A549 (cell line): ENCODE measurements at regions not wholly inside any gene's neighbourhood (a gene's known extent, or its start where the extent isn't known, plus 50 kb on each side); places are given as distances from the start of the nearest gene placed in this dataset.

Experiments
- ATAC-seq, 2 experiments: fragments of 200-7000 bp in 1 of 2; fragments of >200 bp in 1 of 2; cut with Nextera tagmentation in 1 of 2; cut with Tn5 transposase in 1 of 2; 3 replicates each; pipeline versions ENCODE4 v1.8.0 to v1.9.1; 2018 to 2020; ENCODE audit warnings: mild to moderate bottlenecking in 1 of 2, moderate library complexity in 1 of 2
- CTCF ChIA-PET: fragments of 300-600 bp; sonication (Branson Sonifier 250); formaldehyde crosslinking; extraction: SDS; loops from one replicate; lab custom pipeline; 2021; ENCODE audit warnings: antibody characterized with exemption, inconsistent platforms; lab: Yijun Ruan, JAX
- POLR2A ChIA-PET: fragments of 350-600 bp; formaldehyde crosslinking; extraction: SDS; loops from one replicate; lab custom pipeline; 2021; ENCODE audit warnings: antibody characterized with exemption, inconsistent platforms; lab: Yijun Ruan, JAX
- DNase-seq, 2 experiments: peaks; one replicate each; pipeline versions ENCODE4 v3.0.0 to v3.0.0-alpha.2; 2011 to 2016; ENCODE audit warnings: low read depth in 1 of 2, low spot score in 1 of 2
- FAIRE-seq: peaks from 2 replicates; lab custom pipeline; 2011; peaks lifted over from hg19 to GRCh38; lab: Jason Lieb, UNC
- H3K27ac ChIP-seq, 2 experiments: fragments of >200 bp; sonication (Bioruptor Twin); formaldehyde crosslinking; 3 replicates each; pipeline ENCODE4 v1.5.1; 2016 to 2017
- H3K4me1 ChIP-seq: fragments of >200 bp; sonication (Bioruptor Twin); formaldehyde crosslinking; 3 replicates; pipeline ENCODE4 v1.6.1; 2016
- H3K4me2 ChIP-seq: fragments of >200 bp; sonication (Bioruptor Twin); formaldehyde crosslinking; 3 replicates; pipeline ENCODE4 v1.6.1; 2016
- H3K4me3 ChIP-seq: fragments of >200 bp; sonication (Bioruptor Twin); formaldehyde crosslinking; 3 replicates; pipeline ENCODE4 v1.5.1; 2016
- H3K9me3 ChIP-seq: fragments of >200 bp; sonication (Bioruptor Twin); formaldehyde crosslinking; 3 replicates; pipeline ENCODE4 v1.6.1; 2016
- CBX2 ChIP-seq: fragments of 200-600 bp; sonication (generic); IDR thresholded peaks from 2 replicates; pipeline ENCODE4 v1.6.1; 2016; ENCODE audit warnings: low read depth, mild to moderate bottlenecking, borderline replicate concordance
- CBX8 ChIP-seq: fragments of 200-600 bp; sonication (generic); IDR thresholded peaks from 2 replicates; pipeline ENCODE4 v1.6.1; 2016
- CTCF ChIP-seq: fragments of >200 bp; sonication (Bioruptor Twin); formaldehyde crosslinking; IDR thresholded peaks from 3 replicates; pipeline ENCODE4 v1.5.1; 2016
- EHF ChIP-seq: fragments of 250-450 bp; sonication (Bioruptor Pico); IDR thresholded peaks from 2 replicates; pipeline ENCODE4 v1.5.0; 2020; ENCODE audit warnings: mild to moderate bottlenecking
- ESRRA ChIP-seq: fragments of 150-350 bp; IDR thresholded peaks from 2 replicates; pipeline ENCODE4 v1.6.1; 2014; ENCODE audit warnings: mild to moderate bottlenecking, low read length, borderline replicate concordance
- HDAC2 ChIP-seq: fragments of 200-600 bp; sonication (generic); IDR thresholded peaks from 2 replicates; pipeline ENCODE4 v1.6.1; 2016
- HEYL ChIP-seq: fragments of 250-450 bp; sonication (Bioruptor Pico); IDR thresholded peaks from 2 replicates; pipeline ENCODE4 v1.8.0; 2021; ENCODE audit warnings: mild to moderate bottlenecking, moderate library complexity
- HOXB13 ChIP-seq: fragments of 250-450 bp; sonication (Bioruptor Pico); IDR thresholded peaks from 2 replicates; pipeline ENCODE4 v1.5.0; 2020; ENCODE audit warnings: low read depth, mild to moderate bottlenecking, moderate library complexity
- JUN ChIP-seq, 2 experiments: fragments of >200 bp; sonication (Bioruptor Twin); formaldehyde crosslinking; IDR thresholded peaks; 2 replicates in 1 of 2; 3 replicates in 1 of 2; pipeline ENCODE4 v1.6.1; 2016 to 2017
- MAZ ChIP-seq: fragments of 150-350 bp; IDR thresholded peaks from 2 replicates; pipeline ENCODE4 v1.6.1; 2014; ENCODE audit warnings: antibody characterized with exemption, low read depth, low read length, borderline replicate concordance
- NFE2L2 ChIP-seq: fragments of 150-350 bp; conservative IDR thresholded peaks from 2 replicates; pipeline ENCODE4 v1.6.1; 2014; ENCODE audit warnings: low read length
- POLR2AphosphoS2 ChIP-seq: conservative IDR thresholded peaks from 2 replicates; pipeline ENCODE4 v1.6.1; 2012; ENCODE audit warnings: low read length, improper control_type of control experiment, inconsistent platforms
- RAD21 ChIP-seq, 2 experiments: fragments of >200 bp in 1 of 2; sonication (Bioruptor Twin) in 1 of 2; formaldehyde crosslinking in 1 of 2; IDR thresholded peaks in 1 of 2; conservative IDR thresholded peaks in 1 of 2; 2 replicates in 1 of 2; 3 replicates in 1 of 2; pipeline ENCODE4 v1.6.1; 2012 to 2018; ENCODE audit warnings: inconsistent platforms in 1 of 2
- RCOR1 ChIP-seq: fragments of 150-350 bp; IDR thresholded peaks from 2 replicates; pipeline ENCODE4 v1.6.1; 2014; ENCODE audit warnings: antibody characterized with exemption, low read length, low read depth
- SMC3 ChIP-seq: fragments of >200 bp; sonication (Bioruptor Twin); formaldehyde crosslinking; IDR thresholded peaks from 3 replicates; pipeline ENCODE4 v1.6.1; 2018; ENCODE audit warnings: inconsistent platforms
- SREBF2 ChIP-seq: fragments of 450-650 bp; IDR thresholded peaks from 2 replicates; pipeline ENCODE4 v1.6.1; 2014; ENCODE audit warnings: mild to moderate bottlenecking, moderate library complexity
- USF2 ChIP-seq: fragments of 450-650 bp; IDR thresholded peaks from 2 replicates; pipeline ENCODE4 v1.6.1; 2014; ENCODE audit warnings: antibody characterized with exemption
- ZC3H11A ChIP-seq: fragments of 450-650 bp; IDR thresholded peaks from 2 replicates; pipeline ENCODE4 v1.6.1; 2014; ENCODE audit warnings: antibody characterized with exemption, mild to moderate bottlenecking
- ZNF302 ChIP-seq: fragments of 250-450 bp; sonication (Bioruptor Pico); IDR thresholded peaks from 2 replicates; pipeline ENCODE4 v1.9.0; 2021; ENCODE audit warnings: inconsistent platforms, mild to moderate bottlenecking, moderate library complexity
- WGBS: methylation state at CpG from one replicate; pipeline ENCODE4 v1.1.6; 2017; ENCODE audit errors: missing lambda C conversion rate; 5-methylcytosine and 5-hydroxymethylcytosine counted together

GRCh38 chrY:19521976-19522375 lies 222.6 kb downstream of the KDM5D start:
- DNase-seq: no peak
- ATAC-seq: no peak
- H3K27ac ChIP-seq: no peak overlapping the region
- POLR2A ChIA-PET: no interaction called here
- TF ChIP-seq SREBF2 (no peak), HOXB13 (CRISPR knock-in tag) (no peak), RCOR1 (no peak), MAZ (no peak), ZC3H11A (no peak), ZNF302 (CRISPR knock-in tag) (no peak)
- TF ChIP-seq, all 56 proteins: peak for 0
- no peaks in the 10 kb centered on the region for H3K9me3 ChIP-seq
- FAIRE-seq: no peak
- CTCF ChIA-PET: no interaction called here
- no peak overlapping the region for H3K4me2 ChIP-seq
- no peak overlapping the region for H3K4me3 ChIP-seq
- no peaks in the 10 kb centered on the region for H3K4me1 ChIP-seq

GRCh38 chrY:19503092-19503449 lies 241.5 kb downstream of the KDM5D start:
- ATAC-seq: 0 out of 6 replicates have a peak, but pooled peaks of 1 of the 2 experiments have one; percentile 47
- CTCF ChIA-PET: no interaction called here
- Histone ChIP-seq H3K4me3 (peak overlapping the region; percentile 23; the same call in 1 of the 3 replicates), H3K27ac (no peak overlapping the region), H3K4me2 (peak overlapping the region; percentile 50; the same call in 2 of the 3 replicates), H3K4me1 (no peaks in the 10 kb centered on the region), H3K9me3 (no peaks in the 10 kb centered on the region)
- no peak for FAIRE-seq
- WGBS: 36% methylated on average over 13 of the region's 15 CpGs
- peak in 1 of 2 experiments; percentile 3 for DNase-seq
- POLR2A ChIA-PET: no interaction called here
- TF ChIP-seq CTCF: peak; percentile 36
- peak in 1 of 2 experiments; percentile 25; a peak in 2 of 5 replicates for TF ChIP-seq RAD21 (conservative IDR thresholded peaks at IDR 0.05 in 1 of 2, IDR thresholded peaks at IDR 0.05 in 1 of 2)
- TF ChIP-seq SMC3: peak; percentile 17; the same call in 1 of the 3 replicates
- TF ChIP-seq NFE2L2: no peak

- peak overlapping the region; percentile 23; the same call in 1 of the 3 replicates for H3K4me3 ChIP-seq
- DNase-seq (no peak), FAIRE-seq (no peak)
Measured at GRCh38 chrY:19502169-19503091, 242.1 kb downstream of the KDM5D start.

More at GRCh38 chrY:19502169-19503091, 242.1 kb downstream of the KDM5D start:
- POLR2A ChIA-PET: no interaction called here
- ATAC-seq: no peak
- TF ChIP-seq HDAC2 (no peak), HEYL (CRISPR knock-in tag) (no peak), ESRRA (no peak), USF2 (no peak), SMC3 (no peak), HOXB13 (CRISPR knock-in tag) (no peak), CBX2 (no peak), EHF (no peak), JUN (IDR thresholded peaks at IDR 0.05) (no peak), CBX8 (no peak), POLR2AphosphoS2 (no peak), CTCF (no peak)
- Histone ChIP-seq H3K4me2 (peak overlapping the region; percentile 50; the same call in 2 of the 3 replicates), H3K27ac (no peak overlapping the region), H3K9me3 (no peaks in the 10 kb centered on the region), H3K4me1 (no peaks in the 10 kb centered on the region)
- 82% methylated on average over 15 of the region's 40 CpGs for WGBS
- CTCF ChIA-PET: no interaction called here
